ENCODE measurements at regions not wholly inside any gene's neighbourhood (a gene's known extent, or its start where the extent isn't known, plus 50 kb on each side); places are given as distances from the start of the nearest gene placed in this dataset.

- no peak for DNase-seq (ENCODE audit: low read depth)
Measured at GRCh38 chr14:65186951-65187350, 84.6 kb upstream of the MAX start.

- no peak for DNase-seq (ENCODE audit: low read depth)
Measured at GRCh38 chr14:65187421-65188049, 85.2 kb upstream of the MAX start.

- no peak for DNase-seq (ENCODE audit: low read depth)
Measured at GRCh38 chr14:65190312-65190711, 88.0 kb upstream of the MAX start.

- DNase-seq (ENCODE audit: low read depth): no peak
Measured at GRCh38 chr14:65191716-65192115, 89.4 kb upstream of the MAX start.

DNA sequence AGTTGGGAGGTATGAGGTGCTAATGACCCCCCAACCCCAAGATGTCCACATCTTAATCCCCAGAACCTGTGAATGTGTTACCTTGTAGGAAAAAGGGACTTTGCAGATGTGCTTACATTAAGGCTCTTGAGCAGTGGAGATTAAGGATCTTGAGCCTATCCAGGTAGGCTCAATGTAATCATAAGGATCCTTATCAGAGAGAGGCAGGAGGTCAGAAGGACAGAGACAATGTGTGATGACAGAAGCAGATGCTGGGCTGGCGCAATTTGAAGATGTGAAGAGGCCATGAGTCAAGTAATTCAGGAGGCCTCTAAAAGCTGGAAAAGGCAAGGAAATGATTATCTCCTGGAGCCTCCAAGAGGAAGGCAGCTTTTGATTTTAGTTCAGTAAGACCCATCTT lies 90.4 kb upstream of the MAX start:
- no peak for DNase-seq (ENCODE audit: low read depth)

- no peak for DNase-seq (ENCODE audit: low read depth)
Measured at GRCh38 chr14:65193916-65194590, 91.7 kb upstream of the MAX start.

DNA sequence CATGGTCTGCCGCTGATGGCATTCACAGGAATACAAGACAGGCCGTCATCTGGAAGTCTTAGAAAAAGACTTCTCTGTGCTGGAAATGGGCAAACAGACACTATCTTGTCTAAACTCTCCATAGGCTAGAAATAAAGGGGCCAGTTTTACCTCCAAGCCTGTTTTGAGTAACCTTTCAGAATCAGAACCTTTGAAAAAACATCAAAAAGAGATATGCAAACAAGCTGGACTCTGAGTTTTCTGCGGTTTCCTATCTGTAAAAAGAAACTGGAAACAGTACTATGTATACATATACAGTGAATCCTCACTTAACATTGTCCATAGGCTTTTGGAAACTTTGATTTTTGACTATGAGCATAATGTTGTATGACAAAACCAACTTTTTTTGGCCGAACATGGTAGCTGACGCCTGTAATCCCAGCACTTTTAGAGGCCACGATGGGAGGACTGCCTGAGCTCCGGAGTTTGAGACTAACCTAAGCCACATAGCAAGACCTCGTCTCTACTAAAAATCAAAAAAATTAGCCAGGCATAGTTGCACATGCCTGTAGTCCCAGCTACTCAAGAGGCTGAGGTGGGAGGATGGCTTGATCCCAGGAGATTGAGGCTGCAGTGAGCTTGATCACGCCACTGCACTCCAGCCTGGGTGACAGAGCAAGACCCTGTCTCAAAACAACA lies 92.9 kb upstream of the MAX start:
- DNase-seq (ENCODE audit: low read depth): no peak

DNA sequence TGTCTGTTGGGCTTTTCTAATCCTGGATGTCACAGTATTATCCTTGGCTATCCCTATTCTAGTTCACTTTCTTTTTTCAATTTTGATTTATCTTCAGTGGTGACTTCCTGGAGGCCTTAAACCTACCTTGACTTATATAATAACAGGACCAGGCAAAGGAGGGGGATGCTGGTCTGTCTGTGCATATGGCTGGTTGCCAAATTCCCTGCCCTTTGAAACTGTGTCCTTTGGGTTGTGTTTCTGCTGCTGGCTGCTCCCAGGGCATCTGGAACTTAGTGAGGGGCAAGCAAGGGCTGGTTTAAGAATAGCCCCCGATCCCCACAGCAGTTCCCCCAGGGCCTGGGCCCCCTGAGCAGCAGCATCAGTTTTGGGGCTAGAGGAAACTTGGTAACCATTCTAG lies 96.0 kb upstream of the MAX start:
- DNase-seq (ENCODE audit: low read depth): no peak

GRCh38 chr14:65200454-65200853 lies 98.1 kb upstream of the MAX start:
- no peak for DNase-seq (ENCODE audit: low read depth)

- no peak for DNase-seq (ENCODE audit: low read depth)
Measured at GRCh38 chr14:65203574-65203973, 101.3 kb upstream of the MAX start.

DNA sequence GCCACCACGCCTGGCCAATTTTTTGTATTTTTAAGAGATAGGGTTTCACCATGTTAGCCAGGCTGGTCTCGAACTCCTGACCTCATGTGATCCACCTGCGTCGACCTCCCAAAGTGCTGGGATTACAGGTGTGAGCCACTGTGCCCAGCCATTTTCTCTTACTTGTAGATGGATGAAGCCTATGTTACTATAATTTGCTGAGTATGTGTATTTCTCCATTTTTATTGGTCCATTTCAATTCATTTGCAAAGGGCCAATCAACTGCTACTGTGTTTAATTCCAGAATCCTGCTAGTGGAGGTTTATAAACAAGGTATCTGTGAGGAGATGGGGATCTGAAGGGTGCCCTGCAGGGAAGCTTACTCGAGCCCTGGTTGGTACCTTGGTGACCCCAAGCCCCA lies 101.7 kb upstream of the MAX start:
- no peak for DNase-seq (ENCODE audit: low read depth)

- DNase-seq (ENCODE audit: low read depth): no peak
Measured at GRCh38 chr14:65206078-65206447, 103.7 kb upstream of the MAX start.

DNA sequence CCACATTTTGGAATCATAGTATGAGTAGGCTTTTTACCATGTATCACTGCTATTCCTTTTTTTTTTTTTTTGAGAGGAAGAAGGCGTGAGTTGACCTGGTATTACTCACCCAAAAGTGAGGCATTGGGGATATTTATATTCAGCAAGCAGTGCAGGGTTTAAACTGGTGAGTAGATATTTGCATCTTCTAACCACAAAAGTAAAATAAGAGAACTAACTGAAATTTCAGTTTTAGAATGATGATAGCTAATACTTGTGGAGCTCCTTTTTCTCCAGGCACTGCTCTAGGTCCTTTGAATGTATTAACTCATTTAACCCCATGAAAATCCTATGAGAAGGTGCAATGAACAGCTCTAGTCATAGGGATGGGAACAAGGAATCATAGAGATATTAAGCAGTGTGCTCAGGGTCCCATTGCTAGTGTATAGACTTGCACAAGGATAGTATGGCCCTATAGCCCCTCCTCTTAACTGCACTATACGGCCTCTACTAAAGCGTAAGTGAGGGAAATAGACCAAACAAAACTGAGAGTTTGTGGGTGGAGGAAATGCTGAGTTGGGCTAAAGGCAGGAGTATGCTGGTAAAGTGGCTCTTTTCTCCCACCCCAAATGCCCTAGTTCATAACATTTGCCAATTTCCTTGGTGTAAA lies 104.3 kb upstream of the MAX start:
- DNase-seq (ENCODE audit: low read depth): no peak

GRCh38 chr14:65208548-65208947 lies 106.2 kb upstream of the MAX start:
- no peak for DNase-seq (ENCODE audit: low read depth)

- DNase-seq (ENCODE audit: low read depth): no peak
Measured at GRCh38 chr14:65210118-65210821, 108.0 kb upstream of the MAX start.

- no peak for DNase-seq (ENCODE audit: low read depth)
Measured at GRCh38 chr14:65210822-65211182, 108.5 kb upstream of the MAX start.

- DNase-seq (ENCODE audit: low read depth): no peak
Measured at GRCh38 chr14:65211341-65211987, 109.1 kb upstream of the MAX start.

DNA sequence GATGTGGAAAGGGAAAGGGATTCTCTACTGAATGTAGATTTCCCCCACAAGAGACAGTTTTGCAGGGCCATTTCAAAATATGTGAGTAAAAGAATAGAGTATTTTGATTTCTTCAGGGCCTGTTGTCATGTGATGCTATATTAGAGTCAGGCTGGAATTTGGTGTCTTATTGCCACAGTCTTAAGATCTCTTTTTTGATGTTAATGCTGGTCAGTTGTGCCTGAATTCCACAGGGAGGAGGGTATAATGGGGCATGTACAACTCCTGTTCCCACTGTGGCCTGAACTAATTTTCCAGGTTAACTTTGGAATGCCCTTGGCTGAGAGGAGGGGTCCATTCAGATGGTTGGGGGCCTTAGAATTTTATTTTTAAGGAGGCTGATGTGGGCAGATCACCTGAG lies 111.0 kb upstream of the MAX start:
- no peak for DNase-seq (ENCODE audit: low read depth)

DNA sequence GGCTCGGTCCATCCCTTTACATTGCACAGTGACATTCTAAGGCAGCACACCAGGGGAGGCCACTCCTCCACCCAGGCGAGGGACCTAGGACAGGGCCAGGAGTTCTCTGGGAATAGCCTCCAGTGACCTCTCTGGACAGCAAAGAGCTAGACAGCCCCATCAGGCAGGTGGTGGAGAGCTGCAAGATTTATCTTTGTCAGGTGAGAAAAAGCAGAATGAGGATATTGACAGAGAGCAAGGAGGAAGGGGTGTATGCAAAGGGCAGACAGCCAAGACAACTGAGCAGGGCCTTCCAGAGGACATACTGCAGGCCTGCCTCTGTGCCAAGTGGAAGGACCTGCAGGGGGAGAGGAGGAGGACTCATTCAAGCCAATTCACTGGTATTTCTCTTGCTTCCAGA lies 112.4 kb upstream of the MAX start:
- DNase-seq (ENCODE audit: low read depth): no peak

GRCh38 chr14:65219353-65219752 lies 117.0 kb upstream of the MAX start:
- DNase-seq (ENCODE audit: low read depth): no peak

- peak; percentile 9 for DNase-seq (ENCODE audit: low read depth)
Measured at GRCh38 chr14:65222440-65222858, 120.1 kb upstream of the MAX start.

DNA sequence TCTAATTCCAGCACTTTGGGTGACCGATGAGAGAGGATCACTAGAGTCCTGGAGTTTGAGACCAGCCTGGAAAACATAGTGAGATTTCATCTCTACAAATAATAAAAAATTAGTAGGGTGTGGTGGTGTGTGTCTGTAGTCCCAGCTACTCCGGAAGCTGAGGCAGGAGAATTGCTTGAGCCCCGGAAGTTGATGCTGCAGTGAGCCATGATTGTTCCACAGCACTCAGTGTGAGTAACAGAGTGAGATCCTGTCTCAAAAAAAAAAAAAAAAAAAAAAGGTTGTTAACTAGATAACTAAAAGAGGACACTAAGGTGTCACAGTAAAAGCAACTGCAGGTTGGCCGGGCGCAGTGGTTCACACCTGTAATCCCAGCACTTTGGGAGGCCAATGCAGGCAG lies 121.3 kb upstream of the MAX start:
- no peak for DNase-seq (ENCODE audit: low read depth)
